HEK293 (cell line): ENCODE measurements at regions not wholly inside any gene's neighbourhood (a gene's known extent, or its start where the extent isn't known, plus 50 kb on each side); places are given as distances from the start of the nearest gene placed in this dataset.

Experiments used
- CTCF ChIA-PET: fragments of 350-600 bp; formaldehyde crosslinking; extraction: SDS; loops from one replicate; lab custom pipeline; 2021; ENCODE audit warnings: antibody characterized with exemption; lab: Yijun Ruan, JAX
- POLR2A ChIA-PET: fragments of 300-600 bp; formaldehyde crosslinking; extraction: SDS; loops from one replicate; lab custom pipeline; 2020; ENCODE audit warnings: antibody characterized with exemption, inconsistent platforms; lab: Yijun Ruan, JAX
- H3K27ac ChIP-seq: fragments of 200-500 bp; sonication (Bioruptor generic); 2 replicates; pipeline ENCODE4 v1.5.1; 2014; ENCODE audit warnings: low read depth, low read length, control low read depth, inconsistent platforms; ENCODE audit errors: extremely low read depth
- H3K36me3 ChIP-seq, 2 experiments: fragments of 200-500 bp in 1 of 2; sonication (Bioruptor generic) in 1 of 2; 1 replicate in 1 of 2; 2 replicates in 1 of 2; pipeline ENCODE4 v1.5.1; 2014 to 2017; ENCODE audit warnings: inconsistent platforms in 2 of 2, low read length in 2 of 2; ENCODE audit not compliant: control insufficient read depth in 2 of 2, insufficient read depth in 1 of 2
- H3K4me1 ChIP-seq: fragments of 200-500 bp; sonication (Bioruptor generic); 2 replicates; pipeline ENCODE4 v1.5.1; 2014; ENCODE audit warnings: mild to moderate bottlenecking, low read length, inconsistent platforms; ENCODE audit not compliant: control insufficient read depth, insufficient read depth
- H3K4me3 ChIP-seq: 2 replicates; pipeline ENCODE4 v1.5.1; 2011; ENCODE audit warnings: low read depth, mild to moderate bottlenecking, control low read depth, low read length, moderate library complexity
- H3K9me3 ChIP-seq: fragments of 200-500 bp; sonication (Bioruptor generic); 2 replicates; pipeline ENCODE4 v1.5.1; 2014; ENCODE audit warnings: low read depth, low read length, inconsistent platforms; ENCODE audit not compliant: control insufficient read depth, insufficient read depth
- GFI1B ChIP-seq: fragments of 450-650 bp; formaldehyde crosslinking; IDR thresholded peaks from 2 replicates; pipeline ENCODE4 v1.5.1; 2016; ENCODE audit warnings: missing biosample characterization, missing genetic modification characterization
- GLIS1 ChIP-seq: fragments of 450-650 bp; formaldehyde crosslinking; IDR thresholded peaks from 2 replicates; pipeline ENCODE4 v1.5.1; 2016; ENCODE audit warnings: missing biosample characterization, missing genetic modification characterization
- KLF1 ChIP-seq: fragments of 450-650 bp; formaldehyde crosslinking; IDR thresholded peaks from 2 replicates; pipeline ENCODE4 v1.5.1; 2016; ENCODE audit warnings: missing biosample characterization, missing genetic modification characterization
- KLF8 ChIP-seq: fragments of 450-650 bp; formaldehyde crosslinking; IDR thresholded peaks from 2 replicates; pipeline ENCODE4 v1.5.1; 2016; ENCODE audit warnings: missing biosample characterization, missing genetic modification characterization
- SCRT1 ChIP-seq: fragments of 450-650 bp; formaldehyde crosslinking; IDR thresholded peaks from 2 replicates; pipeline ENCODE4 v1.5.1; 2016; ENCODE audit warnings: missing biosample characterization, missing genetic modification characterization, borderline replicate concordance
- ZBTB21 ChIP-seq: fragments of 450-650 bp; formaldehyde crosslinking; IDR thresholded peaks from 2 replicates; pipeline ENCODE4 v1.5.1; 2017; ENCODE audit warnings: missing biosample characterization, missing genetic modification characterization
- ZFP37 ChIP-seq: fragments of 450-650 bp; formaldehyde crosslinking; IDR thresholded peaks from 2 replicates; pipeline ENCODE4 v1.5.1; 2016; ENCODE audit warnings: missing biosample characterization, missing genetic modification characterization
- ZFP41 ChIP-seq: fragments of 450-650 bp; formaldehyde crosslinking; IDR thresholded peaks from 2 replicates; pipeline ENCODE4 v1.5.1; 2016; ENCODE audit warnings: missing biosample characterization, missing genetic modification characterization, borderline replicate concordance
- ZFP69B ChIP-seq: fragments of 450-650 bp; formaldehyde crosslinking; IDR thresholded peaks from 2 replicates; pipeline ENCODE4 v1.5.1; 2016; ENCODE audit warnings: missing biosample characterization, missing genetic modification characterization
- ZIC2 ChIP-seq: fragments of 450-650 bp; formaldehyde crosslinking; IDR thresholded peaks from 2 replicates; pipeline ENCODE4 v1.5.1; 2016; ENCODE audit warnings: missing biosample characterization, missing genetic modification characterization
- ZNF140 ChIP-seq: fragments of 450-650 bp; formaldehyde crosslinking; IDR thresholded peaks from 2 replicates; pipeline ENCODE4 v1.5.1; 2016; ENCODE audit warnings: missing biosample characterization, missing genetic modification characterization
- ZNF155 ChIP-seq: fragments of 450-650 bp; formaldehyde crosslinking; IDR thresholded peaks from 2 replicates; pipeline ENCODE4 v1.5.1; 2016; ENCODE audit warnings: missing biosample characterization, missing genetic modification characterization
- ZNF16 ChIP-seq: fragments of 450-650 bp; formaldehyde crosslinking; IDR thresholded peaks from 2 replicates; pipeline ENCODE4 v1.5.1; 2016; ENCODE audit warnings: low read depth, missing biosample characterization, missing genetic modification characterization
- ZNF19 ChIP-seq: fragments of 450-650 bp; formaldehyde crosslinking; IDR thresholded peaks from 2 replicates; pipeline ENCODE4; 2016; ENCODE audit warnings: missing biosample characterization, missing genetic modification characterization, low read depth
- ZNF266 ChIP-seq: fragments of 450-650 bp; formaldehyde crosslinking; IDR thresholded peaks from 2 replicates; pipeline ENCODE4 v1.5.1; 2016; ENCODE audit warnings: missing biosample characterization, missing genetic modification characterization, low read depth
- ZNF391 ChIP-seq: fragments of 450-650 bp; formaldehyde crosslinking; IDR thresholded peaks from 2 replicates; pipeline ENCODE4 v1.5.1; 2016; ENCODE audit warnings: low read depth, missing biosample characterization, missing genetic modification characterization, borderline replicate concordance
- ZNF529 ChIP-seq: fragments of 450-650 bp; formaldehyde crosslinking; IDR thresholded peaks from 2 replicates; pipeline ENCODE4 v1.5.1; 2017; ENCODE audit warnings: missing genetic modification characterization, missing biosample characterization; ENCODE audit not compliant: insufficient replicate concordance
- ZNF654 ChIP-seq: fragments of 450-650 bp; formaldehyde crosslinking; IDR thresholded peaks from 2 replicates; pipeline ENCODE4 v1.5.1; 2016; ENCODE audit warnings: low read depth, missing biosample characterization, missing genetic modification characterization
- ZNF658 ChIP-seq: fragments of 450-650 bp; formaldehyde crosslinking; IDR thresholded peaks from 2 replicates; pipeline ENCODE4; 2016; ENCODE audit warnings: missing biosample characterization, missing genetic modification characterization
- ZNF670 ChIP-seq: fragments of 450-650 bp; formaldehyde crosslinking; IDR thresholded peaks from 2 replicates; pipeline ENCODE4 v1.5.1; 2016; ENCODE audit warnings: missing biosample characterization, missing genetic modification characterization, low read depth
- ZNF837 ChIP-seq: fragments of 450-650 bp; formaldehyde crosslinking; IDR thresholded peaks from 2 replicates; pipeline ENCODE4 v1.5.1; 2016; ENCODE audit warnings: missing biosample characterization, missing genetic modification characterization
- TF ChIP-seq, protein P1 (sequence below): fragments of 450-650 bp; formaldehyde crosslinking; conservative IDR thresholded peaks from 2 replicates; pipeline ENCODE4 v1.5.1; 2016; ENCODE audit warnings: low read depth, missing biosample characterization, missing genetic modification characterization
- TF ChIP-seq, protein P2 (sequence below): fragments of 450-650 bp; IDR thresholded peaks from 2 replicates; pipeline ENCODE4 v1.5.1; 2018; ENCODE audit warnings: missing biosample characterization, missing genetic modification characterization
- TF ChIP-seq, protein P3 (sequence below): fragments of 450-650 bp; formaldehyde crosslinking; IDR thresholded peaks from 2 replicates; pipeline ENCODE4 v1.5.1; 2016; ENCODE audit warnings: missing biosample characterization, missing genetic modification characterization

GRCh38 chr16:65313936-65314626, 192.2 kb upstream of the CDH11 start:
- CTCF ChIA-PET: no interaction called here
- Histone ChIP-seq H3K4me1 (no peaks in the 10 kb centered on the region), H3K9me3 (no peaks in the 10 kb centered on the region), H3K4me3 (no peak overlapping the region), H3K36me3 (no peaks in the 10 kb centered on the region), H3K27ac (no peak overlapping the region)
- no peak for TF ChIP-seq ZFP41 (tag by site-specific recombination)
- no peak for TF ChIP-seq ZNF266 (tag by site-specific recombination)
- TF ChIP-seq ZNF19 (tag by site-specific recombination): no peak
- no peak for TF ChIP-seq ZNF658
- TF ChIP-seq ZNF670 (tag by site-specific recombination): no peak
- no peak for TF ChIP-seq ZNF654
- no peak for TF ChIP-seq ZIC2 (tag by site-specific recombination)
- TF ChIP-seq, protein P1, sequence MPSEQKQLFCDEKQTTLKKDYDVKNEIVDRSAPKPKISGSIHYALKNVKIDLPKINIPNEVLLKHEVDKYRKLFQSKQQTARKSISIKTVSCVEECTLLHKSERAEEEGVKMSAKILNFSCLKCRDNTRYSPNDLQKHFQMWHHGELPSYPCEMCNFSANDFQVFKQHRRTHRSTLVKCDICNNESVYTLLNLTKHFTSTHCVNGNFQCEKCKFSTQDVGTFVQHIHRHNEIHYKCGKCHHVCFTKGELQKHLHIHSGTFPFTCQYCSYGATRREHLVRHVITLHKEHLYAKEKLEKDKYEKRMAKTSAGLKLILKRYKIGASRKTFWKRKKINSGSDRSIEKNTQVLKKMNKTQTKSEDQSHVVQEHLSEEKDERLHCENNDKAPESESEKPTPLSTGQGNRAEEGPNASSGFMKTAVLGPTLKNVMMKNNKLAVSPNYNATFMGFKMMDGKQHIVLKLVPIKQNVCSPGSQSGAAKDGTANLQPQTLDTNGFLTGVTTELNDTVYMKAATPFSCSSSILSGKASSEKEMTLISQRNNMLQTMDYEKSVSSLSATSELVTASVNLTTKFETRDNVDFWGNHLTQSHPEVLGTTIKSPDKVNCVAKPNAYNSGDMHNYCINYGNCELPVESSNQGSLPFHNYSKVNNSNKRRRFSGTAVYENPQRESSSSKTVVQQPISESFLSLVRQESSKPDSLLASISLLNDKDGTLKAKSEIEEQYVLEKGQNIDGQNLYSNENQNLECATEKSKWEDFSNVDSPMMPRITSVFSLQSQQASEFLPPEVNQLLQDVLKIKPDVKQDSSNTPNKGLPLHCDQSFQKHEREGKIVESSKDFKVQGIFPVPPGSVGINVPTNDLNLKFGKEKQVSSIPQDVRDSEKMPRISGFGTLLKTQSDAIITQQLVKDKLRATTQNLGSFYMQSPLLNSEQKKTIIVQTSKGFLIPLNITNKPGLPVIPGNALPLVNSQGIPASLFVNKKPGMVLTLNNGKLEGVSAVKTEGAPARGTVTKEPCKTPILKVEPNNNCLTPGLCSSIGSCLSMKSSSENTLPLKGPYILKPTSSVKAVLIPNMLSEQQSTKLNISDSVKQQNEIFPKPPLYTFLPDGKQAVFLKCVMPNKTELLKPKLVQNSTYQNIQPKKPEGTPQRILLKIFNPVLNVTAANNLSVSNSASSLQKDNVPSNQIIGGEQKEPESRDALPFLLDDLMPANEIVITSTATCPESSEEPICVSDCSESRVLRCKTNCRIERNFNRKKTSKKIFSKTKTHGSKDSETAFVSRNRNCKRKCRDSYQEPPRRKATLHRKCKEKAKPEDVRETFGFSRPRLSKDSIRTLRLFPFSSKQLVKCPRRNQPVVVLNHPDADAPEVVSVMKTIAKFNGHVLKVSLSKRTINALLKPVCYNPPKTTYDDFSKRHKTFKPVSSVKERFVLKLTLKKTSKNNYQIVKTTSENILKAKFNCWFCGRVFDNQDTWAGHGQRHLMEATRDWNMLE (tag by site-specific recombination): no peak
- no peak for TF ChIP-seq ZNF16 (tag by site-specific recombination)
- TF ChIP-seq ZNF155 (tag by site-specific recombination): no peak
- no peak for TF ChIP-seq ZBTB21 (tag by site-specific recombination)
- TF ChIP-seq ZNF391: no peak
- TF ChIP-seq KLF1: no peak
- POLR2A ChIA-PET: no interaction called here

GRCh38 chr16:65312795-65313194, 190.9 kb upstream of the CDH11 start:
- no peaks in the 10 kb centered on the region for H3K4me1 ChIP-seq
- no peaks in the 10 kb centered on the region for H3K36me3 ChIP-seq
- H3K4me3 ChIP-seq: no peak overlapping the region
- H3K27ac ChIP-seq: no peak overlapping the region
- TF ChIP-seq KLF8 (tag by site-specific recombination) (no peak), GFI1B (tag by site-specific recombination) (no peak), ZFP69B (tag by site-specific recombination) (no peak), ZNF837 (tag by site-specific recombination) (no peak), SCRT1 (no peak), ZNF529 (tag by site-specific recombination) (no peak), ZFP37 (tag by site-specific recombination) (no peak), GLIS1 (tag by site-specific recombination) (no peak), ZNF140 (tag by site-specific recombination) (no peak)
- TF ChIP-seq, protein P2, sequence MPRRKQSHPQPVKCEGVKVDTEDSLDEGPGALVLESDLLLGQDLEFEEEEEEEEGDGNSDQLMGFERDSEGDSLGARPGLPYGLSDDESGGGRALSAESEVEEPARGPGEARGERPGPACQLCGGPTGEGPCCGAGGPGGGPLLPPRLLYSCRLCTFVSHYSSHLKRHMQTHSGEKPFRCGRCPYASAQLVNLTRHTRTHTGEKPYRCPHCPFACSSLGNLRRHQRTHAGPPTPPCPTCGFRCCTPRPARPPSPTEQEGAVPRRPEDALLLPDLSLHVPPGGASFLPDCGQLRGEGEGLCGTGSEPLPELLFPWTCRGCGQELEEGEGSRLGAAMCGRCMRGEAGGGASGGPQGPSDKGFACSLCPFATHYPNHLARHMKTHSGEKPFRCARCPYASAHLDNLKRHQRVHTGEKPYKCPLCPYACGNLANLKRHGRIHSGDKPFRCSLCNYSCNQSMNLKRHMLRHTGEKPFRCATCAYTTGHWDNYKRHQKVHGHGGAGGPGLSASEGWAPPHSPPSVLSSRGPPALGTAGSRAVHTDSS (tag by site-specific recombination): no peak
- TF ChIP-seq, protein P3, sequence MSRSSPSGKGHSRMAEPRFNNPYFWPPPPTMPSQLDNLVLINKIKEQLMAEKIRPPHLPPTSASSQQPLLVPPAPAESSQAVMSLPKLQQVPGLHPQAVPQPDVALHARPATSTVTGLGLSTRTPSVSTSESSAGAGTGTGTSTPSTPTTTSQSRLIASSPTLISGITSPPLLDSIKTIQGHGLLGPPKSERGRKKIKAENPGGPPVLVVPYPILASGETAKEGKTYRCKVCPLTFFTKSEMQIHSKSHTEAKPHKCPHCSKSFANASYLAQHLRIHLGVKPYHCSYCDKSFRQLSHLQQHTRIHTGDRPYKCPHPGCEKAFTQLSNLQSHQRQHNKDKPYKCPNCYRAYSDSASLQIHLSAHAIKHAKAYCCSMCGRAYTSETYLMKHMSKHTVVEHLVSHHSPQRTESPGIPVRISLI (tag by site-specific recombination): no peak
- no peaks in the 10 kb centered on the region for H3K9me3 ChIP-seq
- ChIA-PET POLR2A (no interaction called here), CTCF (no interaction called here)
